AG09319 (cell line): ENCODE measurements at regions not wholly inside any gene's neighbourhood (a gene's known extent, or its start where the extent isn't known, plus 50 kb on each side); places are given as distances from the start of the nearest gene placed in this dataset.

Experiments
- DNase-seq: peaks from one replicate; pipeline ENCODE4 v3.0.0-alpha.2; 2010; ENCODE audit warnings: low read depth; ENCODE audit errors: extremely low read depth
- CTCF ChIP-seq: IDR thresholded peaks from 2 replicates; pipeline ENCODE4 v1.5.1; 2011; ENCODE audit warnings: low read depth, mild to moderate bottlenecking, inconsistent platforms, low read length, moderate library complexity

- no peak for TF ChIP-seq CTCF
- no peak for DNase-seq
Measured at GRCh38 chr6:105985816-105986632, 100.1 kb upstream of the PRDM1 start.

GRCh38 chr6:105985098-105985815 lies 100.9 kb upstream of the PRDM1 start:
- DNase-seq: no peak
- TF ChIP-seq CTCF: no peak

GRCh38 chr6:105983763-105984162 lies 102.4 kb upstream of the PRDM1 start:
- TF ChIP-seq CTCF: no peak
- no peak for DNase-seq

DNA sequence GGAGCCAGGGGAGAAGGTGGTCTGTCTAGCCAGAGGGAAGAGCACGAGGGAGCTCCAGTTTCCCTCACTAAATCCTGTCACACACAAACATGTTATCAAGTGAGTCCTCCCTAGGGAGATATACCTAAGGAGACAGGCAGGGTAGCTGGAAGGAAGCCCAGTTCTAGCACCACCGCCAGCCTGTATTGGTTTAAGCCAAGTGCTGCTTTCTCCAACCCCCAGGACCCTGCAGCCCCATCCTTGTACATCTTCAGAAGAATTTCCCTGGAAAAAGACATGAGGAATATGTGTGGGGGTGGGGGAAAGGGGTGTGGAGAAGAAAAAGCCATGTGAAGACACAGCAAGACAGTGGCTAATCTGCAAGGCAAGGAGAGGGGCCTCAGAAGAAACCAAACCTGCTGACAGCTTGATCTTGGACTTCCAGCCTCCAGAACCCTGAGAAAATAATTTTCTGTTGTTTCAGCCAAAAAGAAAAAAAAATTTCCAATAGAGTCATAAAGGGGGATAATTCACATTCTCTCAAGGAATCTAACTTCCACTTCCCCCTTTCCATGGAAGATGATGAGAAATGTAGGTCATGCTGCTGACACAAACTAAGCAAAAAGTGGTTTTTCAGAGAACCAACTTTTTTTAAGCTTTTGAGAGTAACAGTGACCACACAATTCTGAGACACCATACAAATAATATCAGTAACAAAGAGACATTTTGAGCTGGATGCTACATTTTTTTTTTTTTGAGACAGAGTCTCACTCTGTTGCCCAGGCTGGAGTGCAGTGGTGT lies 103.2 kb upstream of the PRDM1 start:
- no peak for TF ChIP-seq CTCF
- DNase-seq: no peak

- no peak for TF ChIP-seq CTCF
- no peak for DNase-seq
Measured at GRCh38 chr6:105981888-105982358, 104.2 kb upstream of the PRDM1 start.

GRCh38 chr6:105981002-105981887 lies 104.9 kb upstream of the PRDM1 start:
- no peak for DNase-seq
- TF ChIP-seq CTCF: no peak
